ENCODE measurements at regions not wholly inside any gene's neighbourhood (a gene's known extent, or its start where the extent isn't known, plus 50 kb on each side); places are given as distances from the start of the nearest gene placed in this dataset.

GRCh38 chr9:102135768-102136167 lies 397.3 kb upstream of the GRIN3A start:
- ATAC-seq (ENCODE audit: low FRiP score in 2 of 2) = no peak
- 75 to 89% methylated on average over 1 of the region's 1 CpG for WGBS, 2 donors
- Histone ChIP-seq H3K27me3 (no peaks in the 10 kb centered on the region), H3K36me3 (no peaks in the 10 kb centered on the region), H3K4me1 (no peaks in the 10 kb centered on the region), H3K27ac (no peak overlapping the region), H3K9me3 (no peaks in the 10 kb centered on the region), H3K4me3 (no peak overlapping the region)
- TF ChIP-seq CTCF (IDR thresholded peaks at IDR 0.05) (no peak), POLR2A (IDR thresholded peaks at IDR 0.05) (no peak), EP300 (IDR thresholded peaks at IDR 0.05) (no peak), POLR2AphosphoS5 (IDR thresholded peaks at IDR 0.05) (no peak)
- DNase-seq = no peak

- ATAC-seq (ENCODE audit: low FRiP score in 2 of 2) (no peak), DNase-seq (peak in 1 of 2 donors; percentile 5)
- 76 to 78% methylated on average over 3 of the region's 3 CpGs for WGBS, 2 donors
- Histone ChIP-seq H3K27ac (no peak overlapping the region), H3K27me3 (no peaks in the 10 kb centered on the region), H3K4me1 (no peaks in the 10 kb centered on the region), H3K36me3 (no peaks in the 10 kb centered on the region), H3K9me3 (no peaks in the 10 kb centered on the region), H3K4me3 (no peak overlapping the region)
- TF ChIP-seq CTCF (IDR thresholded peaks at IDR 0.05) = no peak
- no peak for TF ChIP-seq EP300 (IDR thresholded peaks at IDR 0.05)
- TF ChIP-seq POLR2AphosphoS5 (IDR thresholded peaks at IDR 0.05) = no peak
- TF ChIP-seq POLR2A (IDR thresholded peaks at IDR 0.05) = no peak
Measured at GRCh38 chr9:102124465-102124864, 386.0 kb upstream of the GRIN3A start.

- no peaks in the 10 kb centered on the region for H3K4me1 ChIP-seq
- H3K27ac ChIP-seq = no peak overlapping the region
- TF ChIP-seq POLR2AphosphoS5 (IDR thresholded peaks at IDR 0.05) (no peak), POLR2A (IDR thresholded peaks at IDR 0.05) (no peak), CTCF (IDR thresholded peaks at IDR 0.05) (no peak), EP300 (IDR thresholded peaks at IDR 0.05) (no peak)
- H3K4me3 ChIP-seq = no peak overlapping the region
- H3K9me3 ChIP-seq = no peaks in the 10 kb centered on the region
- H3K36me3 ChIP-seq = no peaks in the 10 kb centered on the region
- ATAC-seq (ENCODE audit: low FRiP score in 2 of 2) (no peak), DNase-seq (no peak)
- no peaks in the 10 kb centered on the region for H3K27me3 ChIP-seq
Measured at GRCh38 chr9:102114557-102114956, 376.1 kb upstream of the GRIN3A start.

- Histone ChIP-seq H3K4me1 (no peaks in the 10 kb centered on the region), H3K27ac (no peak overlapping the region), H3K27me3 (no peaks in the 10 kb centered on the region), H3K9me3 (no peaks in the 10 kb centered on the region), H3K4me3 (no peak overlapping the region), H3K36me3 (no peaks in the 10 kb centered on the region)
- ATAC-seq (ENCODE audit: low FRiP score in 2 of 2) = no peak
- TF ChIP-seq EP300 (IDR thresholded peaks at IDR 0.05) = no peak
- TF ChIP-seq POLR2A (IDR thresholded peaks at IDR 0.05) = no peak
- no peak for TF ChIP-seq POLR2AphosphoS5 (IDR thresholded peaks at IDR 0.05)
- no peak for TF ChIP-seq CTCF (IDR thresholded peaks at IDR 0.05)
- 87% methylated on average over 1 of the region's 1 CpG for WGBS, 2 donors
- no peak for DNase-seq
Measured at GRCh38 chr9:102113191-102113590, 374.7 kb upstream of the GRIN3A start.

GRCh38 chr9:102106439-102106838 lies 368.0 kb upstream of the GRIN3A start:
- TF ChIP-seq POLR2AphosphoS5 (IDR thresholded peaks at IDR 0.05) = no peak
- no peak for TF ChIP-seq POLR2A (IDR thresholded peaks at IDR 0.05)
- TF ChIP-seq CTCF (IDR thresholded peaks at IDR 0.05) = no peak
- no peak for DNase-seq
- no peak overlapping the region for H3K27ac ChIP-seq
- WGBS, 2 donors = 45 to 63% methylated on average over 1 of the region's 1 CpG
- no peaks in the 10 kb centered on the region for H3K27me3 ChIP-seq
- no peak overlapping the region for H3K4me3 ChIP-seq
- no peaks in the 10 kb centered on the region for H3K36me3 ChIP-seq
- no peaks in the 10 kb centered on the region for H3K4me1 ChIP-seq
- no peak for ATAC-seq (ENCODE audit: low FRiP score in 2 of 2)
- no peaks in the 10 kb centered on the region for H3K9me3 ChIP-seq

All from upper lobe of left lung (tissue), 6 donors.